Choroid plexus epithelial cell (primary cell): ENCODE measurements at regions not wholly inside any gene's neighbourhood (a gene's known extent, or its start where the extent isn't known, plus 50 kb on each side); places are given as distances from the start of the nearest gene placed in this dataset.

ENCODE experiments used
- DNase-seq: peaks from one replicate; pipeline ENCODE4 v3.0.0-alpha.2; 2010; ENCODE audit warnings: low read depth
- H3K4me3 ChIP-seq: 2 replicates; pipeline ENCODE4 v1.5.1; 2011; ENCODE audit warnings: low read depth, mild to moderate bottlenecking, control low read depth, low read length, moderate library complexity
- TF ChIP-seq, protein P1 (sequence below): conservative IDR thresholded peaks from 2 replicates; pipeline ENCODE4 v1.5.1; 2011; ENCODE audit warnings: low read depth, mild to moderate bottlenecking, control low read depth, inconsistent platforms, low read length, moderate library complexity

DNA sequence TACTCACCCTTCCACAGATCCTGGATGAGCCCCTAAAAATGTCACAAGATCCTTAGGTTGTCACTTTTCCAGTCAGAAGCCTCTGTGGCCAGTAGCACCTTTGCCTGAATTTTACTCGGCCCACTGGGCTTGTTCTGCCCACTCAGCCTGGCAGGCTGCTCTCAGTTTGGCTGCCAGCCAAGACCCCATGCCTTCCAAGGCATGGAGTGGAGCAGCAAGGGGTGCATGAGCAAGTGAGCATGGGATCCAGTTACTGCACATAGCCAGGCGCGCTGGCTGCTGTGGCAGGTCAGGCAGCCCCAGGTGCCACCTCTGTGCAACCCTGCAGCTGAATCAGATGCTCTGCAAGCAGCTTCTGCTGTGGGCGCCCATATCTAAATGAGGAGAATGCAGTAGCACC lies 79.3 kb downstream of the CGGBP1 start:
- no peak for DNase-seq
- TF ChIP-seq, protein P1, sequence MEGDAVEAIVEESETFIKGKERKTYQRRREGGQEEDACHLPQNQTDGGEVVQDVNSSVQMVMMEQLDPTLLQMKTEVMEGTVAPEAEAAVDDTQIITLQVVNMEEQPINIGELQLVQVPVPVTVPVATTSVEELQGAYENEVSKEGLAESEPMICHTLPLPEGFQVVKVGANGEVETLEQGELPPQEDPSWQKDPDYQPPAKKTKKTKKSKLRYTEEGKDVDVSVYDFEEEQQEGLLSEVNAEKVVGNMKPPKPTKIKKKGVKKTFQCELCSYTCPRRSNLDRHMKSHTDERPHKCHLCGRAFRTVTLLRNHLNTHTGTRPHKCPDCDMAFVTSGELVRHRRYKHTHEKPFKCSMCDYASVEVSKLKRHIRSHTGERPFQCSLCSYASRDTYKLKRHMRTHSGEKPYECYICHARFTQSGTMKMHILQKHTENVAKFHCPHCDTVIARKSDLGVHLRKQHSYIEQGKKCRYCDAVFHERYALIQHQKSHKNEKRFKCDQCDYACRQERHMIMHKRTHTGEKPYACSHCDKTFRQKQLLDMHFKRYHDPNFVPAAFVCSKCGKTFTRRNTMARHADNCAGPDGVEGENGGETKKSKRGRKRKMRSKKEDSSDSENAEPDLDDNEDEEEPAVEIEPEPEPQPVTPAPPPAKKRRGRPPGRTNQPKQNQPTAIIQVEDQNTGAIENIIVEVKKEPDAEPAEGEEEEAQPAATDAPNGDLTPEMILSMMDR, result no peak
- no peak overlapping the region for H3K4me3 ChIP-seq

DNA sequence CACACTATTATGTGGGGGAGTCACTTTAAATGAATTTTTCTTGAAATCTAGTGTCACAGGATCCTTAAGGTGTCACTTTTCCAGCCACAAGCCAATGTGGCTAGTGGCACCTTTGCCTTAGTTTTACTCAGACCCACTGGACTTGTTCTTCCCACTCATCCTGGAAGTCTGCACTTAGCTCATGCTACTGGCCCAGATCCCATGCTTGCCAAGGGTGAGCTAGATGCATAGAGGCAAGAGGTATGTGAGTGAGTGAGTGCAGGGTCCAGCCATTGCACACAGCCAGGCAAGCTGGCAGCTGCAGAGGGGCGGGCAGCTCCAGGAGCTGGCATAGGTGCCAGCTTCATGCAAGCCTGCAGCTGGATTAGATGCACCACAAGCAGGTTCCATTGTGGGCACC lies 81.0 kb downstream of the CGGBP1 start:
- no peak for DNase-seq
- TF ChIP-seq, protein P1, result no peak
- H3K4me3 ChIP-seq, result no peak overlapping the region

DNA sequence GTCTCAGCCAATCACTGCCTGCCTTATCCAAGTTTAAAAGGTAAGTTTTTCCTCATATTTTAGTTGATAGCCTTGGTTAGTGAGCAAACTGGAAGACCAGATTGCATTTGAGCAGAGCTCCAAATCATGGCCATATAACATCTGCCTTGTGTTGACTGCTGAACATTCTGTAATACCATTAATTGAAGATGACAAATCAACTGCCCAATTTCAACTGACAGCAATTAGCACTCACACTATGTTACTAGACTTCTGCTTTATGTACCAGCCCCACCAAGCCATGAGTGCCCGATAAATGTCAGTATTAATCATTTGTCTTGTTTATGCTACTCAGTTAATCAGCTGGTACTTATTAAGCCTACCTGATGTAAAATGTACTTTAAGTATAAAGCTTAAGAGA lies 83.1 kb downstream of the CGGBP1 start:
- H3K4me3 ChIP-seq, result no peak overlapping the region
- no peak for DNase-seq
- TF ChIP-seq, protein P1, result no peak

DNA sequence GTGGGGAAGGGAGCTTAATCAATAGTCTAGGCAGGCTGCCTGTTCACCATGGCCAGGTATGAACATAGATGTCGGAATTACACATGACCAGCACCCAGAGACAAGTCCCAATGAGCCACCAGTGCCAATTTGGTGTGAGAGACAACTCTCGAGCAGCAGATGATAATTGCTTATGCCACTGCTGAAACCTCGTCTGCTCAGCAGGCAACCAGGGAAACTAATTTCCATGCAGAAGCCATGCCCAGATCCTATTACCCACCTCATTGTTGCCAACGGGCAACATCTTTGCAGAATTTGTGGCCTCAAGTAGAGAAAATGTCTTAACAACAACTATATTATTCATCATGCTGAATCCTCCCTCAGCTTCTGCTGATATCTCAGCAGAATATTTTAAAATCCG lies 84.9 kb downstream of the CGGBP1 start:
- DNase-seq, result no peak
- TF ChIP-seq, protein P1, result no peak
- no peak overlapping the region for H3K4me3 ChIP-seq

DNA sequence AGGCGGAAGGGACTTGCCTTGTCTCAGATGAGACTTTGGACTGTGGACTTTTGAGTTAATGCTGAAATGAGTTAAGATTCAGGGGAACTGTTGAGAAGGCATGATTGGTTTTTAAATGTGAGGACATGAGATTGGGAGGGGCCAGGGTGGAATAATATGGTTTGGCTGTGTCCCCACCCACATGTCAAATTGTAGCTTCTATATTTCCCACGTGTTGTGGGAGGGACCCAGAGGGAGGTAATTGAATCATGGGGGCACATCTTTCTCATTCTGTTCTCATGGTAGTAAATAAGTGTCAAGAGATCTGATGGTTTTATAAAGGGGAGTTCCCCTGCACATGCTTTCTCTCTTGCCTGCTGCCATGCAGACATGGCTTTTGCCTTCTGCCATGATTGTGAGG lies 89.2 kb downstream of the CGGBP1 start:
- H3K4me3 ChIP-seq, result no peak overlapping the region
- TF ChIP-seq, protein P1, result no peak
- DNase-seq, result no peak

DNA sequence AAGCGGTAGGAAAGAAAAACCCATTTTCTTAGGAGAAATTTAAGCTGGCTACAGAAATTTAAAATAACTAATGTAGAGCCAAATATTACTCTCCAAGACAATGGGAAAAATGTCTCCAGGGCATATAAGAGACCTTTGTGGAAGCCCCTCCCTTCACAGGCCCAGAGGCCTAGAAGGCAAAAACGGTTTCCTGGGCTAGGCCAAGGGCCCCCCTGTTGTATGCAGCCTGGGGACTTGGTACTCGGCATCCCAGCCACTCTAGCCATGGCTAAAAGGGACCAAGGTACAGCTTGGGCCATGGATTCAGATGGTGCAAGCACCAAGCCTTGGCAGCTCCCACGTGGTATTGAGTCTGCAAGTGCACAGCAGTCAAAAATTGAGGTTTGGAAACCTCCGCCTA lies 90.1 kb downstream of the CGGBP1 start:
- TF ChIP-seq, protein P1, result no peak
- H3K4me3 ChIP-seq, result no peak overlapping the region
- DNase-seq, result no peak

DNA sequence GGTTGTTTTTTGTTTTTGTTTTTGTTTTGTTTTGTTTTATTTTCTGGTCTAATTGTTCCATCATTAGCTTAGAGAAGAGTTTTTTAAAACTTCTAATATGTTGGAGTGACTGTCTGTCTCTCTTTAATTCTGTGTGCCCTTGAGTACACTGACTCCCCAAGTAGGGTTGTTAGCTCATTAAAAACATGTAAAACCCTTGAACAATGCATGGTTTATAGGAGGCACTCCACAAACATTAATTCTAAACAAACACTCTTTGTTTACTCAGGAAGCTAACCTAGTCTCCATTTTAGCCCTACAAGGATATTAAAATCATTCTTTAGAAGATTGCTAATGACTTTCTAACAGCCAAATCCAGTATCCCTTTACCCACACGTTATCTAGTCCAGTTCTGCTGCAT lies 100.5 kb downstream of the CGGBP1 start:
- DNase-seq, result no peak

More for the DNA sequence above, 100.5 kb downstream of the CGGBP1 start:
- TF ChIP-seq, protein P1, result no peak
- H3K4me3 ChIP-seq, result no peak overlapping the region
